Aorta (tissue), 5 donors: ENCODE measurements at regions not wholly inside any gene's neighbourhood (a gene's known extent, or its start where the extent isn't known, plus 50 kb on each side); places are given as distances from the start of the nearest gene placed in this dataset.

ENCODE experiments used
- ATAC-seq: fragments of 200-7000 bp; cut with Tn5 transposase; one replicate; pipeline ENCODE4 v1.9.1; 2022; ENCODE audit warnings: moderate library complexity; ENCODE audit not compliant: low FRiP score
- DNase-seq, 2 donors: peaks; one replicate each; pipeline ENCODE4 v3.0.0-alpha.2; 2020
- H3K27ac ChIP-seq, 2 donors: one replicate each; pipeline ENCODE4 v1.5.1; 2013; ENCODE audit warnings: low read length in 2 of 2, mild to moderate bottlenecking in 2 of 2, moderate library complexity in 2 of 2, control low read depth in 1 of 2, inconsistent platforms in 1 of 2, low read depth in 1 of 2
- H3K27me3 ChIP-seq, 2 donors: one replicate each; pipeline ENCODE4 v1.6.1; 2013; ENCODE audit warnings: control low read depth in 1 of 2, low read length in 1 of 2, mild to moderate bottlenecking in 1 of 2, moderate library complexity in 1 of 2; ENCODE audit not compliant: insufficient read depth in 2 of 2, control insufficient read depth in 1 of 2
- H3K36me3 ChIP-seq, 2 donors: one replicate each; pipeline ENCODE4 v1.6.1; 2013; ENCODE audit warnings: control low read depth in 1 of 2, low read length in 1 of 2, mild to moderate bottlenecking in 1 of 2; ENCODE audit not compliant: insufficient read depth in 2 of 2, control insufficient read depth in 1 of 2
- H3K4me1 ChIP-seq, 2 donors: one replicate each; pipeline ENCODE4 v1.6.1; 2013; ENCODE audit warnings: low read length in 2 of 2, control low read depth in 1 of 2, mild to moderate bottlenecking in 1 of 2, moderate library complexity in 1 of 2; ENCODE audit not compliant: insufficient read depth in 2 of 2, control insufficient read depth in 1 of 2
- H3K4me3 ChIP-seq, 2 donors: one replicate each; pipeline ENCODE4 v1.5.1; 2013; ENCODE audit warnings: low read length in 2 of 2, control low read depth in 1 of 2, mild to moderate bottlenecking in 1 of 2
- H3K9me3 ChIP-seq: one replicate; pipeline ENCODE4 v1.6.1; 2013; ENCODE audit warnings: mild to moderate bottlenecking, low read length; ENCODE audit not compliant: control insufficient read depth
- WGBS, 2 donors: extraction: QIAGEN DNeasy Blood & Tissue Kit; methylation state at CpG; one replicate each; pipeline ENCODE4 v1.1.7; 2013; 5-methylcytosine and 5-hydroxymethylcytosine counted together
- intact Hi-C, 2 donors: fragments of 100-400 bp; cut with DNase I; formaldehyde crosslinking; loops; one replicate each; pipeline versions ENCODE4 v1.14.2 to v1.15.0; 2022
- donor health status: healthy with polysubstance abuse.
- donor health status: Bipolar disorder and iron deficiency.
- donor health status: DM: no; HTN: no; CAD: no.
- donor health status: DM: no; HTN: no; CAD: no.
- donor health status: DM: yes; HTN: yes; CAD: no.

- Histone ChIP-seq H3K27ac (no peak overlapping the region), H3K4me3 (no peak overlapping the region), H3K36me3 (no peaks in the 10 kb centered on the region), H3K4me1 (no peaks in the 10 kb centered on the region), H3K9me3 (no peaks in the 10 kb centered on the region), H3K27me3 (no peaks in the 10 kb centered on the region)
- intact Hi-C loops = no loop called here
- DNase-seq = no peak
- 84 to 86% methylated on average over 8 of the region's 8 CpGs for WGBS, 2 donors
- ATAC-seq = no peak
Measured at GRCh38 chr2:212841460-212841859, 302.9 kb upstream of the ERBB4 start.

- ATAC-seq = peak; percentile 50
Measured at GRCh38 chr2:212832211-212833195, 293.9 kb upstream of the ERBB4 start.

GRCh38 chr2:212831671-212832199 is 293.1 kb upstream of the ERBB4 start:
- no peaks in the 10 kb centered on the region for H3K4me1 ChIP-seq
- intact Hi-C loops = no loop called here
- no peak overlapping the region for H3K27ac ChIP-seq
- peaks cover 4% of the 10 kb centered on the region for H3K9me3 ChIP-seq
- no peak overlapping the region for H3K4me3 ChIP-seq
- ATAC-seq = peak; percentile 19
- peak in 1 of 2 donors; percentile 68 for DNase-seq
- H3K27me3 ChIP-seq = no peaks in the 10 kb centered on the region
- no peaks in the 10 kb centered on the region for H3K36me3 ChIP-seq
- 78 to 85% methylated on average over 46 to 50 of the region's 50 CpGs for WGBS, 2 donors

More at GRCh38 chr2:212832211-212833195, 293.9 kb upstream of the ERBB4 start:
- Histone ChIP-seq H3K9me3 (peaks cover 4% of the 10 kb centered on the region), H3K27ac (no peak overlapping the region), H3K4me3 (no peak overlapping the region), H3K27me3 (no peaks in the 10 kb centered on the region), H3K4me1 (no peaks in the 10 kb centered on the region), H3K36me3 (no peaks in the 10 kb centered on the region)
- 73 to 76% methylated on average over 91 to 109 of the region's 109 CpGs for WGBS, 2 donors
- peak; percentile 36 to 71 for DNase-seq
- intact Hi-C loops = no loop called here

- H3K9me3 ChIP-seq = no peaks in the 10 kb centered on the region
- intact Hi-C loops = no loop called here
- no peak for ATAC-seq
- WGBS, 2 donors = 81 to 88% methylated on average over 2 of the region's 2 CpGs
- no peaks in the 10 kb centered on the region for H3K36me3 ChIP-seq
- no peaks in the 10 kb centered on the region for H3K4me1 ChIP-seq
- no peak for DNase-seq
- no peak overlapping the region for H3K27ac ChIP-seq
- no peaks in the 10 kb centered on the region for H3K27me3 ChIP-seq
- H3K4me3 ChIP-seq = no peak overlapping the region
Measured at GRCh38 chr2:212816267-212816666, 277.7 kb upstream of the ERBB4 start.

GRCh38 chr2:212815453-212815852 is 276.9 kb upstream of the ERBB4 start:
- 86 to 89% methylated on average over 5 of the region's 5 CpGs for WGBS, 2 donors

GRCh38 chr2:212814941-212815340 is 276.3 kb upstream of the ERBB4 start:
- ATAC-seq (no peak), DNase-seq (no peak)
- no peak overlapping the region for H3K27ac ChIP-seq
- 69 to 71% methylated on average over 1 of the region's 1 CpG for WGBS, 2 donors
- H3K9me3 ChIP-seq = no peaks in the 10 kb centered on the region
- H3K4me1 ChIP-seq = no peaks in the 10 kb centered on the region
- no peaks in the 10 kb centered on the region for H3K36me3 ChIP-seq
- intact Hi-C loops = no loop called here
- H3K4me3 ChIP-seq = no peak overlapping the region
- H3K27me3 ChIP-seq = no peaks in the 10 kb centered on the region

More at GRCh38 chr2:212815453-212815852, 276.9 kb upstream of the ERBB4 start:
- ATAC-seq = no peak
- Histone ChIP-seq H3K9me3 (no peaks in the 10 kb centered on the region), H3K4me1 (no peaks in the 10 kb centered on the region), H3K36me3 (no peaks in the 10 kb centered on the region), H3K27ac (no peak overlapping the region), H3K27me3 (no peaks in the 10 kb centered on the region), H3K4me3 (no peak overlapping the region)
- intact Hi-C loops = no loop called here
- no peak for DNase-seq

- DNase-seq (no peak), ATAC-seq (no peak)
- Histone ChIP-seq H3K4me1 (no peaks in the 10 kb centered on the region), H3K9me3 (no peaks in the 10 kb centered on the region), H3K27me3 (no peaks in the 10 kb centered on the region), H3K27ac (no peak overlapping the region), H3K4me3 (no peak overlapping the region), H3K36me3 (no peaks in the 10 kb centered on the region)
- intact Hi-C loops = no loop called here
- 69 to 70% methylated on average over 1 of the region's 1 CpG for WGBS, 2 donors
Measured at GRCh38 chr2:212811921-212812320, 273.3 kb upstream of the ERBB4 start.

- intact Hi-C loops = no loop called here
- H3K27me3 ChIP-seq = no peaks in the 10 kb centered on the region
- H3K9me3 ChIP-seq = no peaks in the 10 kb centered on the region
- no peak overlapping the region for H3K27ac ChIP-seq
- no peak for ATAC-seq
- 64 to 66% methylated on average over 3 of the region's 3 CpGs for WGBS, 2 donors
- no peaks in the 10 kb centered on the region for H3K36me3 ChIP-seq
- DNase-seq = no peak
- H3K4me1 ChIP-seq = no peaks in the 10 kb centered on the region
- H3K4me3 ChIP-seq = no peak overlapping the region
Measured at GRCh38 chr2:212811036-212811805, 272.6 kb upstream of the ERBB4 start.
